Suprapubic skin (tissue), 4 donors: ENCODE measurements at regions not wholly inside any gene's neighbourhood (a gene's known extent, or its start where the extent isn't known, plus 50 kb on each side); places are given as distances from the start of the nearest gene placed in this dataset.
"Not testable (repeated sequence)": the region's sequence is repeated elsewhere in the genome, so short reads cannot be mapped to it uniquely, and the experiment has no call there.

ENCODE experiments used
- DNase-seq, 2 donors: peaks; one replicate each; pipeline ENCODE4 v3.0.0-alpha.2; 2019; ENCODE audit warnings: low spot score in 2 of 2
- H3K27ac ChIP-seq: fragments of 200-600 bp; sonication (generic); one replicate; pipeline ENCODE4 v1.5.1; 2019
- H3K27me3 ChIP-seq: fragments of 200-600 bp; sonication (generic); one replicate; pipeline ENCODE4 v1.5.1; 2019
- H3K36me3 ChIP-seq: fragments of 200-600 bp; sonication (generic); one replicate; pipeline ENCODE4 v1.5.1; 2019
- H3K4me1 ChIP-seq: fragments of 200-600 bp; sonication (generic); one replicate; pipeline ENCODE4 v1.5.1; 2019
- H3K4me3 ChIP-seq: fragments of 200-600 bp; sonication (generic); one replicate; pipeline ENCODE4 v1.5.1; 2019; ENCODE audit warnings: mild to moderate bottlenecking
- H3K9me3 ChIP-seq: fragments of 200-600 bp; sonication (generic); one replicate; pipeline ENCODE4 v1.5.1; 2019
- EP300 ChIP-seq: sonication (generic); formaldehyde crosslinking; IDR thresholded peaks from one replicate; pipeline ENCODE4 v1.6.1; 2017; ENCODE audit warnings: antibody characterized with exemption
- POLR2A ChIP-seq, 2 donors: fragments of 450-650 bp; IDR thresholded peaks; one replicate each; pipeline ENCODE4 v1.6.1; 2017; ENCODE audit warnings: antibody characterized with exemption in 2 of 2, mild to moderate bottlenecking in 2 of 2, moderate library complexity in 2 of 2
- POLR2AphosphoS5 ChIP-seq, 3 donors: sonication (generic); formaldehyde crosslinking; IDR thresholded peaks; one replicate each; pipeline ENCODE4 v1.6.1; 2017; ENCODE audit warnings: antibody characterized with exemption in 3 of 3
- WGBS: methylation state at CpG from one replicate; pipeline ENCODE4 v1.1.5; 2018; 5-methylcytosine and 5-hydroxymethylcytosine counted together
- TF ChIP-seq, protein P1 (sequence below), 2 donors: fragments of 200-600 bp in 1 of 2; fragments of 450-650 bp in 1 of 2; sonication (generic) in 1 of 2; IDR thresholded peaks; one replicate each; pipeline ENCODE4 v1.5.1; 2016 to 2019; ENCODE audit warnings: antibody characterized with exemption in 2 of 2, mild to moderate bottlenecking in 1 of 2, moderate library complexity in 1 of 2

- TF ChIP-seq POLR2AphosphoS5 (IDR thresholded peaks at IDR 0.05) (no peak), POLR2A (IDR thresholded peaks at IDR 0.05) (no peak), EP300 (no peak)
- TF ChIP-seq, protein P1, sequence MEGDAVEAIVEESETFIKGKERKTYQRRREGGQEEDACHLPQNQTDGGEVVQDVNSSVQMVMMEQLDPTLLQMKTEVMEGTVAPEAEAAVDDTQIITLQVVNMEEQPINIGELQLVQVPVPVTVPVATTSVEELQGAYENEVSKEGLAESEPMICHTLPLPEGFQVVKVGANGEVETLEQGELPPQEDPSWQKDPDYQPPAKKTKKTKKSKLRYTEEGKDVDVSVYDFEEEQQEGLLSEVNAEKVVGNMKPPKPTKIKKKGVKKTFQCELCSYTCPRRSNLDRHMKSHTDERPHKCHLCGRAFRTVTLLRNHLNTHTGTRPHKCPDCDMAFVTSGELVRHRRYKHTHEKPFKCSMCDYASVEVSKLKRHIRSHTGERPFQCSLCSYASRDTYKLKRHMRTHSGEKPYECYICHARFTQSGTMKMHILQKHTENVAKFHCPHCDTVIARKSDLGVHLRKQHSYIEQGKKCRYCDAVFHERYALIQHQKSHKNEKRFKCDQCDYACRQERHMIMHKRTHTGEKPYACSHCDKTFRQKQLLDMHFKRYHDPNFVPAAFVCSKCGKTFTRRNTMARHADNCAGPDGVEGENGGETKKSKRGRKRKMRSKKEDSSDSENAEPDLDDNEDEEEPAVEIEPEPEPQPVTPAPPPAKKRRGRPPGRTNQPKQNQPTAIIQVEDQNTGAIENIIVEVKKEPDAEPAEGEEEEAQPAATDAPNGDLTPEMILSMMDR (IDR thresholded peaks at IDR 0.05) = no peak
- no peak for DNase-seq
- Histone ChIP-seq H3K27ac (no peak overlapping the region), H3K9me3 (peaks cover 2% of the 10 kb centered on the region), H3K27me3 (no peaks in the 10 kb centered on the region), H3K4me1 (no peaks in the 10 kb centered on the region), H3K4me3 (no peak overlapping the region), H3K36me3 (no peaks in the 10 kb centered on the region)
- WGBS = 57% methylated on average over 2 of the region's 2 CpGs
These were observed 506.9 kb upstream of the ADGRB3 start for GRCh38 chr6:68128211-68128610.

DNA sequence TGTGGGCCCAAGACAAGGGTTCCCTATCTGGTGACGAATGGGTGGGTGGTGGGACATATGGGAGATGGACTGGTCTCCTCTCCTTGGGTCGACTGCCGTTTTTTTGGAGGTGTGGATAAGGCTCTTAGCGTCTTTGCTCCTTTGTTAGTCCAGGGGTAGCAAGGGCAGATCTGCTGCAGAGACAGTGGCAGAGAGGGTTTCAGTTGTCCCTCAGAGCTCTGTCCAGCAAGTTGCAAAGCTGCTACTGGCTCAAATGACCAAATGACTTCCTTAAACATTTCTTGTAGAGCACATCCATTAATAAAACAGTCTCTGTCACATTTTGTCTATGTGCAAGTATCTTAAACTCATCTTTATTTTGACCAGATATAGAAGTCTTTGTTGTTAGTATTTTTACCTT is 508.0 kb upstream of the ADGRB3 start:
- DNase-seq = no peak
- H3K36me3 ChIP-seq = no peaks in the 10 kb centered on the region
- WGBS = 100% methylated on average over 4 of the region's 4 CpGs
- no peaks in the 10 kb centered on the region for H3K27me3 ChIP-seq
- H3K27ac ChIP-seq = no peak overlapping the region
- no peak overlapping the region for H3K4me3 ChIP-seq
- TF ChIP-seq EP300 = no peak
- TF ChIP-seq POLR2AphosphoS5 (IDR thresholded peaks at IDR 0.05) = no peak
- TF ChIP-seq, protein P1 (IDR thresholded peaks at IDR 0.05) = no peak
- TF ChIP-seq POLR2A (IDR thresholded peaks at IDR 0.05) = no peak
- H3K4me1 ChIP-seq = no peaks in the 10 kb centered on the region
- peaks cover 7% of the 10 kb centered on the region for H3K9me3 ChIP-seq

DNA sequence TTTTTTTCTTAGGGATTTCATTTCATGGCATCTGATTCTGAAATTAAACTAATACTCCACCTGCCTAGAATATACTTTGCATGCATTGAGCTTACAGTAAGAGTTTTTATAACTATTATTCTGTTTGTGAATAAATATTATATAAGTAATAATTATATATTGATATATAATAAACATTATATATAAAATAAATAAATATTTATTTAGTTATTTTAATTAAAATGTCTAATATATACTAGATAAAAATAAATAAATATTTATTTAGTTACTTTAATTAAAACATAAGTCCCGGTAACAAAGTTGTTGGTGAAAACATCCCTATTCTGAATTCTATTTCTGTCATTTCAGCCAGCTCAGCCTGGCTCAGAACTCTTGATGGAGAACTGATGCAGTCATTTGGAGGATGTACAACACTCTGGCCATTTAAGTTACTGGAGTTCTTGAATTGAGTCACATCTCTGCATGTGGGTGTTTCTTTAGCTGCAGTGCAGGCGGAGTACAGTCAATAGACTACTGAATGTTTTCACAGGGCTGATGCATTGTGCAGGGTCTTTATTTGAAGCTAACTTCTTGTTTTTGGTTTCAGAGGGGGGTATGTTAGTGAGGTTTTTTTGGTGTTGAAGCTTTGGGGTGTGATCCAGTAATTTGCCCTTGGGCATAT is 508.9 kb upstream of the ADGRB3 start:
- WGBS = 92% methylated on average over 2 of the region's 2 CpGs
- Histone ChIP-seq H3K36me3 (no peaks in the 10 kb centered on the region), H3K27ac (no peak overlapping the region), H3K27me3 (no peaks in the 10 kb centered on the region), H3K4me1 (no peaks in the 10 kb centered on the region), H3K4me3 (no peak overlapping the region), H3K9me3 (peaks cover 10% of the 10 kb centered on the region)
- no peak for DNase-seq
- TF ChIP-seq EP300 (no peak), POLR2A (IDR thresholded peaks at IDR 0.05) (no peak), POLR2AphosphoS5 (IDR thresholded peaks at IDR 0.05) (no peak)
- TF ChIP-seq, protein P1 (IDR thresholded peaks at IDR 0.05) = no peak

DNA sequence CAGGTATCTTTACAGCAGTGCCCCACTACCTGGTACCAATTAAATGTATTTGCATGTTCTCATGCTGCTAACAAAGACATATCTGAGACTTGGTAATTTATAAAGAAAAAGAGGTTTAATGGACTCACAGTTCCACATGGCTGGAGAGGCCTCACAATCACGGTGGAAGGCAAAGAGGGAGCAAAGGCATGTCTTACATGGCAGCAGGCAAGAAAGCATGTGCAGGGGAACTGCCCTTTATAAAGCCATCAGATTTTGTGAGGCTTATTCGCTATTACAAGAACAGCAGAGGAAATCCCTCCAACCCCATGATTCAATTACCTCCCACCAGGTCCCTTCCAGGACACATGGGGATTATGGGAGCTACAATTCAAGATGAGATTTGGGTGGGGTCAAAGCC is 512.1 kb upstream of the ADGRB3 start:
- H3K4me3 ChIP-seq, H3K36me3 ChIP-seq, H3K27me3 ChIP-seq, H3K4me1 ChIP-seq, DNase-seq, H3K27ac ChIP-seq: not testable (repeated sequence)
- 76% methylated on average over 2 of the region's 2 CpGs for WGBS
- peaks cover 20% of the 10 kb centered on the region for H3K9me3 ChIP-seq

GRCh38 chr6:68122032-68122431 is 513.0 kb upstream of the ADGRB3 start:
- Histone ChIP-seq H3K4me3 (no peak overlapping the region), H3K9me3 (peaks cover 20% of the 10 kb centered on the region), H3K27ac (no peak overlapping the region), H3K27me3 (no peaks in the 10 kb centered on the region), H3K36me3 (no peaks in the 10 kb centered on the region), H3K4me1 (no peaks in the 10 kb centered on the region)
- DNase-seq = no peak
- 55% methylated on average over 2 of the region's 2 CpGs for WGBS
- TF ChIP-seq EP300 (no peak), POLR2A (IDR thresholded peaks at IDR 0.05) (no peak), POLR2AphosphoS5 (IDR thresholded peaks at IDR 0.05) (no peak)
- TF ChIP-seq, protein P1 (IDR thresholded peaks at IDR 0.05) = no peak

GRCh38 chr6:68120954-68121353 is 514.1 kb upstream of the ADGRB3 start:
- WGBS = 94% methylated on average over 2 of the region's 2 CpGs
- H3K4me1 ChIP-seq = not testable (repeated sequence)
- peaks cover 20% of the 10 kb centered on the region for H3K9me3 ChIP-seq

More at GRCh38 chr6:68120954-68121353, 514.1 kb upstream of the ADGRB3 start:
- not testable (repeated sequence) for H3K27ac ChIP-seq, H3K4me3 ChIP-seq, DNase-seq, H3K27me3 ChIP-seq, H3K36me3 ChIP-seq
